ENCODE measurements at regions not wholly inside any gene's neighbourhood (a gene's known extent, or its start where the extent isn't known, plus 50 kb on each side); places are given as distances from the start of the nearest gene placed in this dataset.
"Not testable (repeated sequence)": the region's sequence is repeated elsewhere in the genome, so short reads cannot be mapped to it uniquely, and the experiment has no call there.

GRCh38 chr2:47295131-47295980 lies 73.8 kb upstream of the EPCAM start:
- DNase-seq = no peak

- DNase-seq = no peak
Measured at GRCh38 chr2:47293976-47294375, 75.1 kb upstream of the EPCAM start.

- DNase-seq = no peak
Measured at GRCh38 chr2:47288864-47289263, 80.2 kb upstream of the EPCAM start.

- DNase-seq = no peak
Measured at GRCh38 chr2:47283659-47284058, 85.5 kb upstream of the EPCAM start.

GRCh38 chr2:47282621-47283272 lies 86.4 kb upstream of the EPCAM start:
- no peak for DNase-seq

GRCh38 chr2:47279525-47279924 lies 89.6 kb upstream of the EPCAM start:
- DNase-seq = not testable (repeated sequence)

- no peak for DNase-seq
Measured at GRCh38 chr2:47277987-47278386, 91.1 kb upstream of the EPCAM start.

- DNase-seq = no peak
Measured at GRCh38 chr2:47277187-47277586, 91.9 kb upstream of the EPCAM start.

- no peak for DNase-seq
Measured at GRCh38 chr2:47276061-47276460, 93.0 kb upstream of the EPCAM start.

GRCh38 chr2:47274054-47274782 lies 94.9 kb upstream of the EPCAM start:
- no peak for DNase-seq

- DNase-seq = no peak
Measured at GRCh38 chr2:47272905-47273758, 96.0 kb upstream of the EPCAM start.

GRCh38 chr2:47272031-47272864 lies 95.9 kb upstream of the CALM2 start:
- DNase-seq = peak; percentile 54

GRCh38 chr2:47271054-47272000 lies 95.0 kb upstream of the CALM2 start:
- no peak for DNase-seq

GRCh38 chr2:47270421-47270820 lies 94.1 kb upstream of the CALM2 start:
- no peak for DNase-seq

- DNase-seq = no peak
Measured at GRCh38 chr2:47269316-47270232, 93.3 kb upstream of the CALM2 start.

GRCh38 chr2:47267711-47268086 lies 91.4 kb upstream of the CALM2 start:
- DNase-seq = no peak

GRCh38 chr2:47266939-47267710 lies 90.8 kb upstream of the CALM2 start:
- DNase-seq = no peak

GRCh38 chr2:47265751-47266231 lies 89.5 kb upstream of the CALM2 start:
- no peak for DNase-seq

GRCh38 chr2:47265158-47265557 lies 88.8 kb upstream of the CALM2 start:
- no peak for DNase-seq

Data from activated CD4-positive, alpha-beta T cell treated with anti-CD3 and anti-CD28 coated beads, Interleukin-2, amount 50 U/mL, for 1 hour (primary cell).